K562 (cell line): ENCODE measurements at regions not wholly inside any gene's neighbourhood (a gene's known extent, or its start where the extent isn't known, plus 50 kb on each side); places are given as distances from the start of the nearest gene placed in this dataset.

Experiments used
- CHD7 ChIP-seq: fragments of 200-600 bp; sonication (generic); IDR thresholded peaks from one replicate; pipeline ENCODE4 v1.6.1; 2012; ENCODE audit warnings: mild to moderate bottlenecking, low read depth, low read length, inconsistent platforms
- KLF1 ChIP-seq: fragments of 450-650 bp; IDR thresholded peaks from 2 replicates; pipeline ENCODE4 v1.6.1; 2016; ENCODE audit warnings: missing genetic modification characterization, missing compliant biosample characterization
- KLF16 ChIP-seq: IDR thresholded peaks from 2 replicates; pipeline ENCODE4 v1.6.1; 2016; ENCODE audit warnings: antibody characterized with exemption
- NCOR1 ChIP-seq: fragments of 450-650 bp; IDR thresholded peaks from 2 replicates; pipeline ENCODE4 v1.6.1; 2016; ENCODE audit warnings: mild to moderate bottlenecking, moderate library complexity
- NR3C1 ChIP-seq: sonication (generic); formaldehyde crosslinking; IDR thresholded peaks from 2 replicates; pipeline ENCODE4 v1.8.1; 2022; ENCODE audit warnings: missing genetic modification reagents
- RAD21 ChIP-seq, 2 experiments: fragments of 250-450 bp in 1 of 2; fragments of 450-650 bp in 1 of 2; sonication (Bioruptor Pico) in 1 of 2; formaldehyde crosslinking in 1 of 2; IDR thresholded peaks in 1 of 2; conservative IDR thresholded peaks in 1 of 2; 2 replicates each; pipeline versions ENCODE4 v1.4.0 to v1.8.0; 2020 to 2022; ENCODE audit warnings: mild to moderate bottlenecking in 2 of 2, moderate library complexity in 1 of 2
- SMC3 ChIP-seq: conservative IDR thresholded peaks from 2 replicates; pipeline ENCODE4 v1.6.1; 2011; ENCODE audit warnings: low read depth, low read length, improper control_type of control experiment; ENCODE audit not compliant: insufficient read depth
- SPI1 ChIP-seq: IDR thresholded peaks from 2 replicates; pipeline ENCODE4 v1.6.1; 2011; ENCODE audit warnings: low read depth, low read length, control low read depth, borderline replicate concordance
- TFAP4 ChIP-seq: sonication (generic); formaldehyde crosslinking; IDR thresholded peaks from 2 replicates; pipeline ENCODE4 v1.8.0; 2022; ENCODE audit warnings: missing genetic modification reagents, mild to moderate bottlenecking, moderate library complexity, borderline replicate concordance
- XRCC5 ChIP-seq: fragments of 200-400 bp; formaldehyde crosslinking; IDR thresholded peaks from 2 replicates; pipeline ENCODE4 v1.6.1; 2017; ENCODE audit warnings: low read depth, mild to moderate bottlenecking, low read length
- ZNF174 ChIP-seq: fragments of 250-450 bp; sonication (Bioruptor Pico); IDR thresholded peaks from 2 replicates; pipeline ENCODE4 v1.4.0; 2020; ENCODE audit warnings: mild to moderate bottlenecking
- TF ChIP-seq, protein P1 (sequence below), 3 experiments: IDR thresholded peaks in 2 of 3; conservative IDR thresholded peaks in 1 of 3; 2 replicates each; pipeline ENCODE4 v1.5.1; 2011 to 2012; ENCODE audit warnings: low read length in 3 of 3, mild to moderate bottlenecking in 3 of 3, control low read depth in 2 of 3, improper control_type of control experiment in 1 of 3, inconsistent platforms in 1 of 3, low read depth in 1 of 3, mixed read lengths in 1 of 3, moderate library complexity in 1 of 3; ENCODE audit not compliant: insufficient read depth in 2 of 3

DNA sequence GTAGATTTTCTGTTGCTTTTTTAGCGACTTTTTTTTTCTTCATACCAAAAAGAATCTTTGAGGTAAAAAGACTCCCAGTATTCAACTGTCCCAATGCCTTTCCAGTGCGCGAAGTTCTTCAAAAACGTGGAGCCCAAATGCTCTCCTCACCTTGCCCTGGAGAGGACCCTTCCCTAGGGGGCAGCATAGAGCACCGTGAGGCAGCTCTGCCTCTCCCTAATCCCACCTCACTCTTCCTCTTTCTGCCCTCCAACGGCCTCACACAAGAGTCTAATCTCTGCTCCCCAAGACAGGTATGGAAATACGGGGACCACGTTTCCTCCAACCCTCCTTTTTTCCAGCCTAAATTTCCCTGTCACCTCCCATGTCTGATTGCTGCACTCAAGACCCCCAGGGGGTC, 117.5 kb upstream of the ALX4 start (continued):
- TF ChIP-seq SMC3 (peak; percentile 31), XRCC5 (0 out of 2 replicates have a peak, but pooled peaks have one; percentile 33), RAD21 (CRISPR knock-in tag; conservative IDR thresholded peaks at IDR 0.05 in 1 of 2, IDR thresholded peaks at IDR 0.05 in 1 of 2) (peak; percentile 19 to 36; a peak in 3 of 4 replicates), SPI1 (peak; percentile 84), KLF16 (0 out of 2 replicates have a peak, but pooled peaks have one; percentile 14), KLF1 (tag) (no peak), NR3C1 (no peak), NCOR1 (no peak), CHD7 (no peak), ZNF174 (no peak), TFAP4 (no peak)
- TF ChIP-seq, protein P1, sequence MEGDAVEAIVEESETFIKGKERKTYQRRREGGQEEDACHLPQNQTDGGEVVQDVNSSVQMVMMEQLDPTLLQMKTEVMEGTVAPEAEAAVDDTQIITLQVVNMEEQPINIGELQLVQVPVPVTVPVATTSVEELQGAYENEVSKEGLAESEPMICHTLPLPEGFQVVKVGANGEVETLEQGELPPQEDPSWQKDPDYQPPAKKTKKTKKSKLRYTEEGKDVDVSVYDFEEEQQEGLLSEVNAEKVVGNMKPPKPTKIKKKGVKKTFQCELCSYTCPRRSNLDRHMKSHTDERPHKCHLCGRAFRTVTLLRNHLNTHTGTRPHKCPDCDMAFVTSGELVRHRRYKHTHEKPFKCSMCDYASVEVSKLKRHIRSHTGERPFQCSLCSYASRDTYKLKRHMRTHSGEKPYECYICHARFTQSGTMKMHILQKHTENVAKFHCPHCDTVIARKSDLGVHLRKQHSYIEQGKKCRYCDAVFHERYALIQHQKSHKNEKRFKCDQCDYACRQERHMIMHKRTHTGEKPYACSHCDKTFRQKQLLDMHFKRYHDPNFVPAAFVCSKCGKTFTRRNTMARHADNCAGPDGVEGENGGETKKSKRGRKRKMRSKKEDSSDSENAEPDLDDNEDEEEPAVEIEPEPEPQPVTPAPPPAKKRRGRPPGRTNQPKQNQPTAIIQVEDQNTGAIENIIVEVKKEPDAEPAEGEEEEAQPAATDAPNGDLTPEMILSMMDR (IDR thresholded peaks at IDR 0.05 in 2 of 3, conservative IDR thresholded peaks at IDR 0.05 in 1 of 3; ENCODE audit: insufficient read depth in 2 of 3, low read depth in 1 of 3, low read length in 3 of 3): peak; percentile 73 to 84 (median 78)
